ENCODE measurements at regions not wholly inside any gene's neighbourhood (a gene's known extent, or its start where the extent isn't known, plus 50 kb on each side); places are given as distances from the start of the nearest gene placed in this dataset.

DNA sequence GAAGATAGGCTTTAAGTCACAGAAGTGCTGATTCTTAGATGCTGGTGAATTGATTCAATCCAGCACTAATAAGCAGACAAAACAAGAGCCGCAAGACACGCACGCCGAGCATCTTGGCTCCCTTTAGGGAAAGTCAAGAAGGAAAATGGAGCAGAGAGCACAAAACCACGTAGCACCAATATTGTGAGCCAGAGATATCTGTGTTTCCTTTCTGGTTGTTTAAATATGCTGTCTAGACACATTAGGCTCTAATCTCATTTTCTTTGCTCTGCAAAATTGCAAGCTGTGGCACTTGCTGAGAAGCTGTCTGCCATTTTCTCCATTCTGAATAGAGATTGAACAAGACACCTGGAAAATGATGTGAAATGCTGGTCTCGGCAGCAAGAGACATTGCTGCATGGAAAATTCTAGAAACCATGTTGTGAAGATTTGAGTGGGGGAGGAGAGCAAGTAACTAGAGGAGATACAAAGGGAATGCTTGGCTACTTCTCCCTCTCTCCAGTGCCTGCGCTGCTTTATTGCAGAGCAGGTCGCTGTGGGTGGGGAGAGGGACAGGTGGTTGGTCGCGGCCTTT is 336.3 kb downstream of the MED10 start:
- H3K9me3 Mint-ChIP-seq, result no peaks in the 10 kb centered on the region
- no peaks in the 10 kb centered on the region for H3K36me3 Mint-ChIP-seq (ENCODE audit: low read depth)
- H3K4me1 Mint-ChIP-seq (ENCODE audit: low read depth), result no peaks in the 10 kb centered on the region
- no peak overlapping the region for H3K27ac Mint-ChIP-seq
- H3K4me3 Mint-ChIP-seq, result no peak overlapping the region
- no peak for DNase-seq (ENCODE audit: low spot score)
- H3K27me3 Mint-ChIP-seq (ENCODE audit: low read depth), result no peaks in the 10 kb centered on the region

DNA sequence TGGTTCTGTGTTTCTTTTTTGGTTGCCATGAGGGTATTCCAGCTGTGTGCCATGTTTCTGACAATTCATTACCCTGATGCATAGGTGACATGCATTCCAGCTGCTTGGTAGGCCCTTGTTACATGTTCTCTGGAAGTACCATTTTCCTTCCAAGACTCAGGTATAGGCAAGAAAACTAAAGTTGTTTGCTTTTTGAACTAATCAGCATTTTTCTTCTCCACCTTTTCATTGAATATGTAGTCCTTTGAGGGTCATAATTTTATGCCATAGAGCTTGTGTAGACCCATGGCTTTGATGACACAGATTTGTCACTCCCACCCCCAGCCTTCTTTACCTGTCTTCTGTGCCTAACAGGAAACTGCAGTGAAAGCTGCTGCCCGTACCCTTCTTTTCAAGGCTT is 339.2 kb downstream of the MED10 start:
- Mint-ChIP-seq H3K9me3 (no peaks in the 10 kb centered on the region), H3K4me3 (no peak overlapping the region), H3K27ac (no peak overlapping the region), H3K27me3 (ENCODE audit: low read depth) (no peaks in the 10 kb centered on the region), H3K36me3 (ENCODE audit: low read depth) (no peaks in the 10 kb centered on the region), H3K4me1 (ENCODE audit: low read depth) (no peaks in the 10 kb centered on the region)
- DNase-seq (ENCODE audit: low spot score), result no peak

DNA sequence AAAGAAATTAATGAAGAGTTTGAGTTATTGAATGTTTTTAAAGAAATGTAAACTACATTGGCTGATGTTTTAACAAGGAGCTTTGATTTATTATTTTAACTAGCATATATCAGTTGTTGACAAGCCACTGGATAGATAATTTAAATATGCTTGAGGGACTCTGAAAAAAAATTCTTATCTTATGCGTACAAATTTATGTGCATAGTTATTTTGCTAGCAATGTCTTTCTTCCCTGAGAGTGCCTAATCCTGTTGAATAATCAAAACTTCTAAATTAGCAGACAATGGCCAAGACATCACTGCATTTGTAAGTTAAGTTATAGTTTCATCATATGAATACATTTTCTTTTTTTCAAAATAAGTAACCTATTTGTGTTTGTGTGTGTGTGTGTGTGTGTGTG is 342.3 kb downstream of the MED10 start:
- no peaks in the 10 kb centered on the region for H3K36me3 Mint-ChIP-seq (ENCODE audit: low read depth)
- no peak for DNase-seq (ENCODE audit: low spot score)
- H3K9me3 Mint-ChIP-seq, result no peaks in the 10 kb centered on the region
- H3K4me3 Mint-ChIP-seq, result no peak overlapping the region
- H3K27ac Mint-ChIP-seq, result no peak overlapping the region
- no peaks in the 10 kb centered on the region for H3K4me1 Mint-ChIP-seq (ENCODE audit: low read depth)
- H3K27me3 Mint-ChIP-seq (ENCODE audit: low read depth), result no peaks in the 10 kb centered on the region

DNA sequence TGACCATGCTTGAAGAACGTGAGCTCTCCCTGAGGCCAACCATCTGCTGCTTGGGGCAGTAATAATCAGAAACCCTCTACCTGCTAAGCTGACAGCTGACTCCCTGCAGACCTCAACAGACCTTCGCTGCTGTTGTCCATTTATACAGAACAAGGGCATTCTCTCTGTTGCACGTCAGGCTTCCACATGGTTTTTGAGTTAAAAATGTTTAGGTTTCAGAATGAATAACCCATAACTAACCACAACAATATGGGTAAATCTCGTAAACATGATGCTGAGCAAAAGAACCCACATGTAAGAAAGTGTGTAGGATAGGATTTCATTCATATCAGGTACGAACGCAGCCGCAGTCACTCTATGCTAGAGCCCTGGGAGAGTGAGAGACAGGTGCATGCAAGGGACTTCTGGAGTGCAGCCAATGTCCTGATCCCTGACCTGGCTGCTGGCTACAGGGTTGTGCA is 348.5 kb downstream of the MED10 start:
- Mint-ChIP-seq H3K36me3 (ENCODE audit: low read depth) (no peaks in the 10 kb centered on the region), H3K4me3 (no peak overlapping the region), H3K27ac (no peak overlapping the region), H3K9me3 (no peaks in the 10 kb centered on the region), H3K27me3 (ENCODE audit: low read depth) (no peaks in the 10 kb centered on the region), H3K4me1 (ENCODE audit: low read depth) (no peaks in the 10 kb centered on the region)
- no peak for DNase-seq (ENCODE audit: low spot score)

DNA sequence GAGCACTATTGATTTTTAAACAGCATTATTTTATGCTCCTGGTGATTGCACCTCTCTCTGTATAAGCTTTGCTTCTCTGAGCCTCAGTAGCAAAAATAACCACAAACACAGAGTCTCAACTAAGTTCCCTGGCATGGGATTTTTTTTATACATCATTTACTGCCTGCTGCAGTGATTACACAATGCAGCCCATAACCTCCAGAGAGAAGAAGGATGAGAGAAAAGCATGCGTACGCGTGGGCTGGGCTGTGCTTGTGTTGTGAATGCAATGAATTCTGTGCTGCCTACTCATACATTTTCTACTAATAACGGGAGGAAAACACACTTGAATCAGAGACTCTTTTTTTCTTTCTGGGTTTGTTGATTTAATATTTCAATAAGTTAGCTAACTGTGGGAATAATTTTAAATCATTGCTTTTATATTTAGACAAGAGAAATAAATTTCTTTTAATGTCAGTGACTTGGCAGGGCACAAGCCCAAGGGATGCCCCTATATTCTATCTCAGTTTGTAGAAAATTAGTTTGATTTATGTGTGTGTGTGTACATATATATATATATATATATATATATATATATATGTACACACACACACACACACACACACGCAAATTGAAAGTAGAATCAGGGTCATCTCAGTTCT is 351.5 kb downstream of the MED10 start:
- no peaks in the 10 kb centered on the region for H3K27me3 Mint-ChIP-seq (ENCODE audit: low read depth)
- no peaks in the 10 kb centered on the region for H3K36me3 Mint-ChIP-seq (ENCODE audit: low read depth)
- no peak overlapping the region for H3K4me3 Mint-ChIP-seq
- no peak overlapping the region for H3K27ac Mint-ChIP-seq
- no peaks in the 10 kb centered on the region for H3K9me3 Mint-ChIP-seq
- DNase-seq (ENCODE audit: low spot score), result no peak
- H3K4me1 Mint-ChIP-seq (ENCODE audit: low read depth), result no peaks in the 10 kb centered on the region

GRCh38 chr5:6019612-6020011 is 358.7 kb downstream of the MED10 start:
- no peak overlapping the region for H3K4me3 Mint-ChIP-seq
- H3K27me3 Mint-ChIP-seq (ENCODE audit: low read depth), result no peaks in the 10 kb centered on the region
- no peak overlapping the region for H3K27ac Mint-ChIP-seq
- H3K4me1 Mint-ChIP-seq (ENCODE audit: low read depth), result no peaks in the 10 kb centered on the region
- DNase-seq (ENCODE audit: low spot score), result no peak
- no peaks in the 10 kb centered on the region for H3K36me3 Mint-ChIP-seq (ENCODE audit: low read depth)
- H3K9me3 Mint-ChIP-seq, result no peaks in the 10 kb centered on the region

GRCh38 chr5:6013506-6013905 is 364.8 kb downstream of the MED10 start:
- no peaks in the 10 kb centered on the region for H3K4me1 Mint-ChIP-seq (ENCODE audit: low read depth)
- H3K36me3 Mint-ChIP-seq (ENCODE audit: low read depth), result no peaks in the 10 kb centered on the region
- H3K9me3 Mint-ChIP-seq, result no peaks in the 10 kb centered on the region
- H3K27ac Mint-ChIP-seq, result no peak overlapping the region
- DNase-seq (ENCODE audit: low spot score), result no peak
- H3K27me3 Mint-ChIP-seq (ENCODE audit: low read depth), result no peaks in the 10 kb centered on the region
- no peak overlapping the region for H3K4me3 Mint-ChIP-seq

DNA sequence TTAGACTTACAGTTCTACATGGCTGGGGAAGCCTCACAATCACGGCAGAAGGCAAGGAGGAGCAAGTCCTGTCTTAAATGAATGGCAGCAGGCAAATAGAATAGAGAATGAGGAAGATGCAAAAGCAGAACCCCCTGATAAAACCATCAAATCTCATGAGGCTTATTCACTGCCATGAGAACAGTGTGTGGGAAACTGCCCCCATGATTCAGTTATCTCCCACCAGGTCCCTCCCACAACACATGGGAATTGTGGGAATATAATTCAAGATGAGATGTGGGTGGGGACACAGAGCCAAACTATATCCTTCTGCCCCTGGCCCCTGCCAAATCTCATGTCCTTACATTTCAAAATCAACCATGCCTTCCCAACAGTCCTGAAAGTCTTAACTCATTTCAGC is 367.1 kb downstream of the MED10 start:
- Mint-ChIP-seq H3K9me3 (no peaks in the 10 kb centered on the region), H3K27ac (no peak overlapping the region), H3K36me3 (ENCODE audit: low read depth) (no peaks in the 10 kb centered on the region), H3K27me3 (ENCODE audit: low read depth) (no peaks in the 10 kb centered on the region), H3K4me1 (ENCODE audit: low read depth) (no peaks in the 10 kb centered on the region), H3K4me3 (no peak overlapping the region)
- DNase-seq (ENCODE audit: low spot score), result no peak

- no peak for DNase-seq (ENCODE audit: low spot score)
- H3K36me3 Mint-ChIP-seq (ENCODE audit: low read depth), result no peaks in the 10 kb centered on the region
- H3K27ac Mint-ChIP-seq, result no peak overlapping the region
- no peaks in the 10 kb centered on the region for H3K27me3 Mint-ChIP-seq (ENCODE audit: low read depth)
- H3K9me3 Mint-ChIP-seq, result no peaks in the 10 kb centered on the region
- H3K4me1 Mint-ChIP-seq (ENCODE audit: low read depth), result no peaks in the 10 kb centered on the region
- no peak overlapping the region for H3K4me3 Mint-ChIP-seq
These were observed 371.5 kb downstream of the MED10 start for GRCh38 chr5:6006838-6007314.

GRCh38 chr5:6003040-6003825 is 375.1 kb downstream of the MED10 start:
- Mint-ChIP-seq H3K27ac (no peak overlapping the region), H3K4me1 (ENCODE audit: low read depth) (no peaks in the 10 kb centered on the region), H3K36me3 (ENCODE audit: low read depth) (no peaks in the 10 kb centered on the region), H3K9me3 (no peaks in the 10 kb centered on the region), H3K27me3 (ENCODE audit: low read depth) (no peaks in the 10 kb centered on the region), H3K4me3 (no peak overlapping the region)
- no peak for DNase-seq (ENCODE audit: low spot score)

DNA sequence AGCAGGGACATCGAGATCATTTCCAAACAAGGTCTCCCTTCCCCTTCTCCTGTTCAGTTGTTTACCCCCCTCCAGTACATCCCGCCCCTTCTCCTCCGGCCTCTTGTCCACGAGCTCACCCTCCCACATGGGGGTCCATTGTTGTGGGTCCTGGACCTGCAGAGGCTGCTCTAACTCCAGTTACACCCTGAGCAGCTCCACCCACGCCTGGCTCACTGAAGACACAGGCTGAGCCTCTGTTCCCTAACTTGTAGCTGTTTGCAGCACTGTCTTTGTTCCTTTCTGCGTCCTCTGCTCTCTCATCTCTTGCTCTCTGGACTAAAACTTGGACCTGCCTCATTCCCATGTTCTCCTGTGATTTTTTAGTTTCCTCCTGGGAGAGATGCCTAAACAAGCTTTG is 377.5 kb downstream of the MED10 start:
- no peak overlapping the region for H3K4me3 Mint-ChIP-seq
- H3K36me3 Mint-ChIP-seq (ENCODE audit: low read depth), result no peaks in the 10 kb centered on the region
- H3K27me3 Mint-ChIP-seq (ENCODE audit: low read depth), result no peaks in the 10 kb centered on the region
- H3K27ac Mint-ChIP-seq, result no peak overlapping the region
- H3K4me1 Mint-ChIP-seq (ENCODE audit: low read depth), result no peaks in the 10 kb centered on the region
- DNase-seq (ENCODE audit: low spot score), result no peak
- peaks cover 11% of the 10 kb centered on the region for H3K9me3 Mint-ChIP-seq

DNA sequence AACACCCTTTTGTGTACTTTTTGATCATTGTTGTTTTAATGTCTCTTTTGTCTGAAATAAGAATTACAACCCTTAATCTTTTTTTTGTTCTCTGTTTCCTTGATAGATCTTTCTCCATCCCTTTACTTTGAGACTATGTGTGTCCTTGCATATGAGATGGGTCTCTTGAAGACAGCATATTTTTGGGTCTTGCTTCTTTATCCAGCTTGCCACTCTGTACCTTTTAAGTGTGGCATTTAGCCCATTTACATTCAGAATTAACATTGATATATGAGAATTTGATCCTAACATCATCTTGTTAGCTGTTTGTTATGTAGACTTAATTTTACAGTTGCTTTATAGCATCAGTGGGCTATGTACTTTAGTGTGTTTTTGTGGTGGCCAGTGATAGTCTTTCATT is 382.5 kb downstream of the MED10 start:
- H3K27ac Mint-ChIP-seq, result no peak overlapping the region

DNA sequence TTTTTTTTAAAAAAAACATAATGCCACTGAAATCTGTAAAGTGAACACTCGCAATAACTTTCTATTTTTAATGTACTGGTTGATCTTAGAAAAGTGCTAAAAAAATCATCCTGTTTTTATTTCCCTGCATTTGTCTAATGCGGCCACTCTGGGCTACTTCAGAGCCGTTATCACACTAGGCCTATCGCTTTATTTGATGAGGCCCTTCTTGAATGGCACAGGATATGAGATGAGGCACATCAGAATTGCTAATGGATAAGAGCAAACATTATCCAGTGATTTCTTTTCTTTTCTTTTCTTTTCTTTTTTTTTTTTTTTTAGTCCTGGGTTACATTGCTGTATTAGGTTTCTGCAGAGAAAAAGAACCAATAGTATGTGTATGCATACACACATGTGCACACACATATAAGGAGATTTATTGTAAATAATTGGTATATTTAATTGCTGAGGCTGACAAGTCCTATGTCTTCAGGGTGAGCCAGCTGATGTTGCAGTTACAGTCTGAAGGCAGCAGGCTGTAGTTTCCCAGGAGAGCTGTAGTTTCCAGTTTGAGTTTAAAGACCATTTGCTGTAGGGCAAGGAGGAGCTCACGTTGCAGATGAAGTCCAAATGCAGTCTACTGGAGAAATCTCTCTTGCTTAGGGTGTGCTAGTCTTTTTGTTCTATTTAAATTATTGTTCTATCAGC is 391.7 kb downstream of the MED10 start:
- no peak for DNase-seq (ENCODE audit: low spot score)
- no peaks in the 10 kb centered on the region for H3K4me1 Mint-ChIP-seq (ENCODE audit: low read depth)
- no peaks in the 10 kb centered on the region for H3K9me3 Mint-ChIP-seq
- H3K4me3 Mint-ChIP-seq, result no peak overlapping the region
- no peak overlapping the region for H3K27ac Mint-ChIP-seq
- H3K36me3 Mint-ChIP-seq (ENCODE audit: low read depth), result no peaks in the 10 kb centered on the region
- no peaks in the 10 kb centered on the region for H3K27me3 Mint-ChIP-seq (ENCODE audit: low read depth)

More for the DNA sequence above, 382.5 kb downstream of the MED10 start:
- H3K4me3 Mint-ChIP-seq, result no peak overlapping the region
- H3K4me1 Mint-ChIP-seq (ENCODE audit: low read depth), result no peaks in the 10 kb centered on the region
- no peaks in the 10 kb centered on the region for H3K27me3 Mint-ChIP-seq (ENCODE audit: low read depth)
- no peaks in the 10 kb centered on the region for H3K36me3 Mint-ChIP-seq (ENCODE audit: low read depth)
- no peak for DNase-seq (ENCODE audit: low spot score)
- peaks cover 21% of the 10 kb centered on the region for H3K9me3 Mint-ChIP-seq

DNA sequence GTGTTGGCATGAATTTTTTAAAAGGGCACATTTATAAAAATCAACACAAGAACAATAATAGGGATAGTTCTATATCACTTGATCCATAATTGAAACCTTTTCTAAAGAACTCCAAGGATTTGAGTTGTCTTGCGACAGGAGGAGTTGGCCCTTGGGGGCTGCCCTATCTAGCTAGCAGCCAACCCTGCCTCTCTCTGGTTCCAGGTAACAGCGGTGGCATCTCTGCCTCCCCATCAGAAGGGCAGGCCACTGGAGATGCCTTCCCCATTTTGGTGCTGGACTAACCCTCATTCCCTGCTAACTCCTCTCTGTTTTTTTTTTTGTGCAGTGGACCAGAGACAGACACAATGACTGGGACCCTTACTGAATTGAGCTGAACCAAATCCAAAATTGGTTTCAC is 393.0 kb downstream of the MED10 start:
- Mint-ChIP-seq H3K36me3 (ENCODE audit: low read depth) (no peaks in the 10 kb centered on the region), H3K27me3 (ENCODE audit: low read depth) (no peaks in the 10 kb centered on the region), H3K4me3 (no peak overlapping the region), H3K4me1 (ENCODE audit: low read depth) (no peaks in the 10 kb centered on the region), H3K9me3 (no peaks in the 10 kb centered on the region), H3K27ac (no peak overlapping the region)
- DNase-seq (ENCODE audit: low spot score), result no peak
